ENCODE measurements at regions not wholly inside any gene's neighbourhood (a gene's known extent, or its start where the extent isn't known, plus 50 kb on each side); places are given as distances from the start of the nearest gene placed in this dataset.

GRCh38 chr20:12012241-12013222, 94.8 kb downstream of the BTBD3 start:
- TF ChIP-seq ZNF18 (tag by site-specific recombination; IDR thresholded peaks at IDR 0.05) (no peak), CTCF (tag by site-specific recombination; IDR thresholded peaks at IDR 0.05) (0 out of 2 replicates have a peak, but pooled peaks have one; percentile 35)
- Histone ChIP-seq H3K36me3 (ENCODE audit: control insufficient read depth in 2 of 2, insufficient read depth in 1 of 2, low read length in 2 of 2) (no peaks in the 10 kb centered on the region), H3K27ac (ENCODE audit: extremely low read depth, low read depth, low read length) (no peak overlapping the region), H3K9me3 (ENCODE audit: control insufficient read depth, insufficient read depth, low read depth, low read length) (no peaks in the 10 kb centered on the region), H3K4me3 (ENCODE audit: low read depth, low read length) (no peak overlapping the region; the same call in 1 of the 2 replicates), H3K4me1 (ENCODE audit: control insufficient read depth, insufficient read depth, low read length) (no peaks in the 10 kb centered on the region)
- CTCF ChIA-PET, result interaction anchor here (0.6 to 4.2 kb wide), 38 partner anchors 9 to 1994 kb away, joined by 3 to 20 read pairs (median 4); partner anchors contain the start of gene BTBD3
- POLR2A ChIA-PET, result no interaction called here

- Histone ChIP-seq H3K27ac (ENCODE audit: extremely low read depth, low read depth, low read length) (no peak overlapping the region), H3K4me1 (ENCODE audit: control insufficient read depth, insufficient read depth, low read length) (no peaks in the 10 kb centered on the region), H3K36me3 (ENCODE audit: control insufficient read depth in 2 of 2, insufficient read depth in 1 of 2, low read length in 2 of 2) (no peaks in the 10 kb centered on the region), H3K4me3 (ENCODE audit: low read depth, low read length) (no peak overlapping the region), H3K9me3 (ENCODE audit: control insufficient read depth, insufficient read depth, low read depth, low read length) (no peaks in the 10 kb centered on the region)
- ChIA-PET POLR2A (no interaction called here), CTCF (interaction anchor here (4.2 kb wide), 1 partner anchor 20 kb away, joined by 20 read pairs; no protein-coding TSS in a partner anchor)
- TF ChIP-seq ZNF423 (tag by site-specific recombination; IDR thresholded peaks at IDR 0.05) (no peak), SALL2 (tag by site-specific recombination; IDR thresholded peaks at IDR 0.05; ENCODE audit: borderline replicate concordance) (no peak), ZNF449 (tag by site-specific recombination; IDR thresholded peaks at IDR 0.05) (no peak), ZNF112 (tag by site-specific recombination; IDR thresholded peaks at IDR 0.05) (no peak), SCRT1 (tag by site-specific recombination; IDR thresholded peaks at IDR 0.05; ENCODE audit: borderline replicate concordance) (no peak), ZNF184 (tag by site-specific recombination; IDR thresholded peaks at IDR 0.05) (no peak)
Measured at GRCh38 chr20:12014276-12014675, 96.6 kb downstream of the BTBD3 start.

GRCh38 chr20:12014736-12015135, 97.0 kb downstream of the BTBD3 start:
- ChIA-PET CTCF (interaction anchor here (0.6 to 4.2 kb wide), 3 partner anchors 7 to 333 kb away, joined by 3 to 20 read pairs (median 5); no protein-coding TSS in a partner anchor), POLR2A (no interaction called here)
- Histone ChIP-seq H3K36me3 (ENCODE audit: control insufficient read depth in 2 of 2, insufficient read depth in 1 of 2, low read length in 2 of 2) (no peaks in the 10 kb centered on the region), H3K4me3 (ENCODE audit: low read depth, low read length) (no peak overlapping the region), H3K9me3 (ENCODE audit: control insufficient read depth, insufficient read depth, low read depth, low read length) (no peaks in the 10 kb centered on the region), H3K27ac (ENCODE audit: extremely low read depth, low read depth, low read length) (no peak overlapping the region), H3K4me1 (ENCODE audit: control insufficient read depth, insufficient read depth, low read length) (no peaks in the 10 kb centered on the region)
- no peak for TF ChIP-seq ZNF560 (tag by site-specific recombination; IDR thresholded peaks at IDR 0.05; ENCODE audit: borderline replicate concordance)
- TF ChIP-seq ZNF404 (tag by site-specific recombination; IDR thresholded peaks at IDR 0.05), result no peak
- no peak for TF ChIP-seq ZNF670 (tag by site-specific recombination; IDR thresholded peaks at IDR 0.05; ENCODE audit: low read depth)
- TF ChIP-seq ZNF398 (tag by site-specific recombination; IDR thresholded peaks at IDR 0.05), result no peak
- TF ChIP-seq ZNF521 (tag by site-specific recombination; IDR thresholded peaks at IDR 0.05), result no peak
- no peak for TF ChIP-seq ZBTB7A (tag by site-specific recombination; IDR thresholded peaks at IDR 0.05; ENCODE audit: low read depth)
- TF ChIP-seq HIC1 (tag by site-specific recombination; IDR thresholded peaks at IDR 0.05), result no peak
- no peak for TF ChIP-seq ZFP69B (tag by site-specific recombination; IDR thresholded peaks at IDR 0.05)
- no peak for TF ChIP-seq ZNF621 (tag by site-specific recombination; IDR thresholded peaks at IDR 0.05)
- no peak for TF ChIP-seq ZNF175 (tag by site-specific recombination; IDR thresholded peaks at IDR 0.05)
- no peak for TF ChIP-seq ZNF530 (tag by site-specific recombination; IDR thresholded peaks at IDR 0.05; ENCODE audit: low read depth)
- TF ChIP-seq ZNF747 (tag by site-specific recombination; IDR thresholded peaks at IDR 0.05), result no peak
- TF ChIP-seq ZNF311 (tag by site-specific recombination; IDR thresholded peaks at IDR 0.05; ENCODE audit: borderline replicate concordance), result no peak
